ENCODE measurements at regions not wholly inside any gene's neighbourhood (a gene's known extent, or its start where the extent isn't known, plus 50 kb on each side); places are given as distances from the start of the nearest gene placed in this dataset.

GRCh38 chr2:147294825-147295392 is 549.9 kb upstream of the ACVR2A start:
- intact Hi-C loops (cut with DNase I; ENCODE audit: low total_unique reads) = no loop called here
- DNase-seq = no peak
- H3K36me3 ChIP-seq = no peaks in the 10 kb centered on the region
- TF ChIP-seq POLR2A (IDR thresholded peaks at IDR 0.05) = no peak
- TF ChIP-seq, protein P1, sequence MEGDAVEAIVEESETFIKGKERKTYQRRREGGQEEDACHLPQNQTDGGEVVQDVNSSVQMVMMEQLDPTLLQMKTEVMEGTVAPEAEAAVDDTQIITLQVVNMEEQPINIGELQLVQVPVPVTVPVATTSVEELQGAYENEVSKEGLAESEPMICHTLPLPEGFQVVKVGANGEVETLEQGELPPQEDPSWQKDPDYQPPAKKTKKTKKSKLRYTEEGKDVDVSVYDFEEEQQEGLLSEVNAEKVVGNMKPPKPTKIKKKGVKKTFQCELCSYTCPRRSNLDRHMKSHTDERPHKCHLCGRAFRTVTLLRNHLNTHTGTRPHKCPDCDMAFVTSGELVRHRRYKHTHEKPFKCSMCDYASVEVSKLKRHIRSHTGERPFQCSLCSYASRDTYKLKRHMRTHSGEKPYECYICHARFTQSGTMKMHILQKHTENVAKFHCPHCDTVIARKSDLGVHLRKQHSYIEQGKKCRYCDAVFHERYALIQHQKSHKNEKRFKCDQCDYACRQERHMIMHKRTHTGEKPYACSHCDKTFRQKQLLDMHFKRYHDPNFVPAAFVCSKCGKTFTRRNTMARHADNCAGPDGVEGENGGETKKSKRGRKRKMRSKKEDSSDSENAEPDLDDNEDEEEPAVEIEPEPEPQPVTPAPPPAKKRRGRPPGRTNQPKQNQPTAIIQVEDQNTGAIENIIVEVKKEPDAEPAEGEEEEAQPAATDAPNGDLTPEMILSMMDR (IDR thresholded peaks at IDR 0.05) = no peak
- H3K9me3 ChIP-seq = no peaks in the 10 kb centered on the region
- H3K4me3 ChIP-seq = no peak overlapping the region
- no peak overlapping the region for H3K27ac ChIP-seq
- H3K4me1 ChIP-seq = no peaks in the 10 kb centered on the region
- H3K27me3 ChIP-seq = no peaks in the 10 kb centered on the region

DNA sequence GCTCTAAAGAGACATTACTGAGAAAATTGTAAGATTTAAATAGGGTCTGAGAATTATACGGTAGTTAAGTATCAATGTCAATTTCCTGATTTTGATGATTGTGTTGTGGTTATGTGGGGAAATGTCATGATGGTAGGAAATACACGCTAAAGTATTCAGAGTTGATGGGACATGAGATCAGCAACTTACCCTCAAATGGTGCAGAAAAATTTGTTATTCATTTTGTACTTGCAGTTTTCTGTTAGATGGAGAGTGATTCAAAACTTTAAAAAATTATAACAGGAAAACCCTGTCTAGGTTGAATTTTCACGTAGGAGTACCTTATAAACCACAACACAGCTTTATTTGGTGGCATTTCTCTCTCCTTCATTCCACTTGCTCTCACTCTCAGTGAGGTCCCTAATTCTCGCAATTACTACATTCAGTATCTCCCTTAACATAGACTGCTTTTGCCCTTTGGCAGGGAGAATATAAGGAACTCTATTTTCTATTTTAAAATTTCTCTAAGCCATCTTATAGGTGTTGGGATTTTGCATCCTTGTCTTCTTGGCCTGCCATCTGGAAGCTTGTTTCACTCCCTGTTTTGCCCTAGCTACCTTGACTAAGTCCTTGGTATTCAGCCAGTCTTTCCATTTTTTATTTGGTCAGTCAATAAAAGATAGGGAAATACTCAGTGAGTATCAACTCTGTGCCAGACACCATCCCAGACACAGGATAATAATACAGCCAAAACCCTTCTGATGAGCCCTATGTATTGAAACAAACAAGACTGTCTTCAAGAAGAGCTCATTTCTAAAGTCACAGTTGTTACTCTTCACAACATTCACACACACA is 550.6 kb upstream of the ACVR2A start:
- no peak for DNase-seq
- H3K4me3 ChIP-seq = no peak overlapping the region
- no peak overlapping the region for H3K27ac ChIP-seq
- H3K27me3 ChIP-seq = no peaks in the 10 kb centered on the region
- H3K36me3 ChIP-seq = no peaks in the 10 kb centered on the region
- no peaks in the 10 kb centered on the region for H3K9me3 ChIP-seq
- TF ChIP-seq, protein P1 (IDR thresholded peaks at IDR 0.05) = no peak
- no peak for TF ChIP-seq POLR2A (IDR thresholded peaks at IDR 0.05)
- H3K4me1 ChIP-seq = no peaks in the 10 kb centered on the region
- intact Hi-C loops (cut with DNase I; ENCODE audit: low total_unique reads) = no loop called here

GRCh38 chr2:147288131-147288530 is 556.7 kb upstream of the ACVR2A start:
- no peaks in the 10 kb centered on the region for H3K27me3 ChIP-seq
- TF ChIP-seq, protein P1 (IDR thresholded peaks at IDR 0.05) = no peak
- no peak for TF ChIP-seq POLR2A (IDR thresholded peaks at IDR 0.05)
- H3K27ac ChIP-seq = no peak overlapping the region
- H3K9me3 ChIP-seq = no peaks in the 10 kb centered on the region
- H3K4me1 ChIP-seq = no peaks in the 10 kb centered on the region
- H3K4me3 ChIP-seq = no peak overlapping the region
- H3K36me3 ChIP-seq = no peaks in the 10 kb centered on the region
- DNase-seq = no peak
- intact Hi-C loops (cut with DNase I; ENCODE audit: low total_unique reads) = no loop called here

- no peaks in the 10 kb centered on the region for H3K36me3 ChIP-seq
- H3K27me3 ChIP-seq = no peaks in the 10 kb centered on the region
- no peaks in the 10 kb centered on the region for H3K9me3 ChIP-seq
- no peak overlapping the region for H3K27ac ChIP-seq
- H3K4me3 ChIP-seq = no peak overlapping the region
- no peak for DNase-seq
- no peak for TF ChIP-seq POLR2A (IDR thresholded peaks at IDR 0.05)
- TF ChIP-seq, protein P1 (IDR thresholded peaks at IDR 0.05) = no peak
- no peaks in the 10 kb centered on the region for H3K4me1 ChIP-seq
- intact Hi-C loops (cut with DNase I; ENCODE audit: low total_unique reads) = no loop called here
Measured at GRCh38 chr2:147275943-147276342, 568.9 kb upstream of the ACVR2A start.

DNA sequence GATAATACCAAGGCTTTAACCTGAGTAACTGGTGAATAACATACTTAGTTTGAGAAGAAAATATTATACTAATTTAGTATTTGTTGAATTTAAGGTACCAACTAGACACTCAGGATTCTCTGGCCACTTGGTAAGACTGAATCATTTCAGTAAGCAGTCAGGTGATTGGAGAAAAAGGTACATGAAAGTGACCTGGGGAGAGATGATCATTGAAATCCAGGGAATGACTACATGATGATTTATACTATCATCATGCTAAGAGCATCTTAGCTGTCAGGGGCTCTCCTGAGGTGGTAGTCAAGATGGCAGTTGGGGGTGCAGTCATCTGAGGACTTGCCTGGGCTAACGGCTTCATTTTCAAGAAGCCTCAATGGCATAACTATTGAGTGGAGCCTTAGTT is 571.2 kb upstream of the ACVR2A start:
- intact Hi-C loops (cut with DNase I; ENCODE audit: low total_unique reads) = no loop called here
- H3K36me3 ChIP-seq = no peaks in the 10 kb centered on the region
- H3K27me3 ChIP-seq = no peaks in the 10 kb centered on the region
- no peak for DNase-seq
- TF ChIP-seq, protein P1 (IDR thresholded peaks at IDR 0.05) = no peak
- no peak for TF ChIP-seq POLR2A (IDR thresholded peaks at IDR 0.05)
- no peak overlapping the region for H3K27ac ChIP-seq
- H3K4me3 ChIP-seq = no peak overlapping the region
- H3K4me1 ChIP-seq = no peaks in the 10 kb centered on the region
- no peaks in the 10 kb centered on the region for H3K9me3 ChIP-seq

Measured in uterus (tissue), 3 donors.